A673 (cell line): ENCODE measurements at regions not wholly inside any gene's neighbourhood (a gene's known extent, or its start where the extent isn't known, plus 50 kb on each side); places are given as distances from the start of the nearest gene placed in this dataset.

Experiments used
- BruUV-seq: library from RNA; stranded (reverse); fragments of 400-500 nt; replicated peaks from 2 replicates; lab custom pipeline; 2021; lab: Mats Ljungman, UMichigan
- CTCF ChIA-PET: fragments of 300-600 bp; sonication (Branson Sonifier 250); formaldehyde crosslinking; loops from one replicate; lab custom pipeline; 2022; ENCODE audit warnings: antibody characterized with exemption; lab: Charles Lee
- POLR2A ChIA-PET: fragments of 300-600 bp; sonication (Branson Sonifier 250); formaldehyde crosslinking; loops from one replicate; lab custom pipeline; 2022; ENCODE audit warnings: antibody characterized with exemption; ENCODE audit not compliant: low non-redundant PET; lab: Charles Lee
- DNase-seq: peaks from one replicate; pipeline ENCODE4 v3.0.0-alpha.2; 2015; ENCODE audit warnings: low spot score
- H3K27ac ChIP-seq: fragments of 200-600 bp; sonication (generic); 2 replicates; pipeline ENCODE4 v1.5.1; 2016; ENCODE audit warnings: mixed run types, low read depth, mild to moderate bottlenecking, mixed read lengths, antibody characterized with exemption, low read length; ENCODE audit not compliant: poor library complexity, severe bottlenecking
- H3K27me3 ChIP-seq: fragments of 200-600 bp; sonication (generic); replicated peaks from 2 replicates; pipeline ENCODE4 v1.6.1; 2017; ENCODE audit warnings: mixed run types, low read depth, mild to moderate bottlenecking, mixed read lengths, antibody characterized with exemption, low read length; ENCODE audit not compliant: insufficient read depth, poor library complexity
- H3K36me3 ChIP-seq: fragments of 200-600 bp; sonication (generic); 2 replicates; pipeline ENCODE4 v1.6.1; 2016; ENCODE audit warnings: mixed run types, mild to moderate bottlenecking, mixed read lengths, antibody characterized with exemption, low read length; ENCODE audit not compliant: insufficient read depth, poor library complexity, severe bottlenecking
- H3K4me1 ChIP-seq: fragments of 200-600 bp; sonication (generic); 2 replicates; pipeline ENCODE4 v1.6.1; 2017; ENCODE audit warnings: mixed run types, mild to moderate bottlenecking, mixed read lengths, antibody characterized with exemption, low read length; ENCODE audit not compliant: insufficient read depth, poor library complexity, severe bottlenecking
- H3K4me3 ChIP-seq: fragments of 200-600 bp; sonication (generic); 2 replicates; pipeline ENCODE4 v1.5.1; 2016; ENCODE audit warnings: low read depth, mixed run types, mild to moderate bottlenecking, mixed read lengths, low read length; ENCODE audit not compliant: poor library complexity, severe bottlenecking
- H3K9me3 ChIP-seq: fragments of 200-600 bp; sonication (generic); 2 replicates; pipeline ENCODE4 v1.6.1; 2016; ENCODE audit warnings: mixed run types, low read depth, mild to moderate bottlenecking, mixed read lengths, antibody characterized with exemption, low read length; ENCODE audit not compliant: poor library complexity, severe bottlenecking
- CTCF ChIP-seq: fragments of 300-800, 200-600 bp; sonication (generic); conservative IDR thresholded peaks from 2 replicates; pipeline ENCODE4 v1.5.1; 2017; ENCODE audit warnings: low read depth, mild to moderate bottlenecking, antibody characterized with exemption, low read length, moderate library complexity, mixed read lengths
- EZH2 ChIP-seq: fragments of 200-600 bp; sonication (generic); IDR thresholded peaks from 2 replicates; pipeline ENCODE4 v1.6.1; 2017; ENCODE audit warnings: borderline replicate concordance, low read depth, mild to moderate bottlenecking, mixed read lengths, antibody characterized with exemption, low read length; ENCODE audit not compliant: poor library complexity, severe bottlenecking
- intact Hi-C: fragments of 100-400 bp; cut with micrococcal nuclease; formaldehyde crosslinking; loops from one replicate; pipeline ENCODE4 v1.10.0; 2022; ENCODE audit not compliant: unreplicated experiment

- TF ChIP-seq CTCF (no peak), EZH2 (no peak)
Measured at GRCh38 chr10:20627087-20627486, 270.0 kb downstream of the NEBL start.

GRCh38 chr10:20625868-20626267, 271.2 kb downstream of the NEBL start:
- intact Hi-C loops: no loop called here
- POLR2A ChIA-PET: no interaction called here
- CTCF ChIA-PET: no interaction called here
- Histone ChIP-seq H3K4me1 (peaks cover 22% of the 10 kb centered on the region), H3K27ac (no peak overlapping the region), H3K36me3 (no peaks in the 10 kb centered on the region), H3K9me3 (no peaks in the 10 kb centered on the region), H3K27me3 (no peaks in the 10 kb centered on the region), H3K4me3 (no peak overlapping the region)
- TF ChIP-seq EZH2: no peak
- TF ChIP-seq CTCF: no peak
- BruUV-seq: no TSS peak
- DNase-seq: no peak

More at GRCh38 chr10:20627087-20627486, 270.0 kb downstream of the NEBL start:
- BruUV-seq: no TSS peak
- DNase-seq: no peak
- no peaks in the 10 kb centered on the region for H3K36me3 ChIP-seq
- H3K4me1 ChIP-seq: peaks cover 33% of the 10 kb centered on the region
- H3K27me3 ChIP-seq: no peaks in the 10 kb centered on the region
- H3K4me3 ChIP-seq: no peak overlapping the region
- intact Hi-C loops: no loop called here
- H3K27ac ChIP-seq: no peak overlapping the region
- POLR2A ChIA-PET: no interaction called here
- CTCF ChIA-PET: no interaction called here
- no peaks in the 10 kb centered on the region for H3K9me3 ChIP-seq

- H3K4me3 ChIP-seq: no peak overlapping the region
- POLR2A ChIA-PET: no interaction called here
- H3K27ac ChIP-seq: no peak overlapping the region
- CTCF ChIA-PET: no interaction called here
- no peaks in the 10 kb centered on the region for H3K9me3 ChIP-seq
- no peaks in the 10 kb centered on the region for H3K36me3 ChIP-seq
- no TSS peak for BruUV-seq
- no peak for DNase-seq
- TF ChIP-seq EZH2 (no peak), CTCF (no peak)
- peaks cover 16% of the 10 kb centered on the region for H3K4me1 ChIP-seq
- intact Hi-C loops: no loop called here
- no peaks in the 10 kb centered on the region for H3K27me3 ChIP-seq
Measured at GRCh38 chr10:20624642-20625041, 272.5 kb downstream of the NEBL start.
